ENCODE measurements at regions not wholly inside any gene's neighbourhood (a gene's known extent, or its start where the extent isn't known, plus 50 kb on each side); places are given as distances from the start of the nearest gene placed in this dataset.
A peak's percentile ranks its signal among the peaks of the same experiment; 100 is the strongest.

DNA sequence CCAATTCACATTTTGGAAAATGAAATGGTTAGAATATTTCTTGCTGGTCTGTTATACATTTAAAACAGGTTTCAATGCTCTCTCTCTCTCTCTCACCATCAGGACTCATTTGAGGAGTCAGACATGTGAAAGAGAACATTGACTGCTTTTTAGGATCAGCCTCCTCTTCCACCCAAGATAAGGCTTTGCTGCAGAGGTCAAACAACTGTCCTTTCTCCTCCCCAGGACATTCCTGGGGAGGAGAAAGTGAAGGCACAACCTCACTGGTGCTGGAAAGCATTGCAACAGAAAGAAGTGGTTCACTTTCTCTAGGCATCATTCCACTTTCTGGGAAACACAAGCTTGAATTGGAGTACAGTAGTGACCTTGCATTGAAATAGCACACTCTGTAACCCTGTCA, 409.1 kb upstream of the NR2F2 start:
- H3K4me3 Mint-ChIP-seq = no peak overlapping the region
- no peaks in the 10 kb centered on the region for H3K4me1 Mint-ChIP-seq (ENCODE audit: low read depth)
- H3K36me3 Mint-ChIP-seq (ENCODE audit: low read depth) = no peaks in the 10 kb centered on the region
- no peak for DNase-seq (ENCODE audit: low spot score)
- no peak overlapping the region for H3K27ac Mint-ChIP-seq
- peaks cover 17% of the 10 kb centered on the region for H3K27me3 Mint-ChIP-seq (ENCODE audit: low read depth)
- H3K9me3 Mint-ChIP-seq = no peaks in the 10 kb centered on the region

DNA sequence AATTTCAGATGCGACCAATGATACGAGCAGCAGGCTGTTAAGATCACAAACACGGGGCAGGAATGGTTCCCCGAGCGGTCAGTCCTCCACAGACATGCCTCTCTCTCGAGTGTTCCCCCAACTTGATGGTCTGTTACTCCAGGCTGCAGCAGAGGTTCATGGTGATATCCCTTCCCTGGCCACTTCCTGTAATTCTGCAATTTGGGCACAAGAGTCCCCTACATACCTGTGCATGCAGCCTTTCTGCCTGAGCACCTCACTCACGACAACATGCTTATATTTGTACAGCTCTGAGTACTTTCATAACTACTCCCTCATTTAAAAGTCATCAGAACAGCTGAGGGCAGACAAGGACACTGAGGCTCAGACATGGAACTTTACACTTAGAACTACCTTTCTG, 408.1 kb upstream of the NR2F2 start:
- H3K27ac Mint-ChIP-seq = no peak overlapping the region
- DNase-seq (ENCODE audit: low spot score) = no peak
- H3K27me3 Mint-ChIP-seq (ENCODE audit: low read depth) = peaks cover 14% of the 10 kb centered on the region
- H3K4me3 Mint-ChIP-seq = no peak overlapping the region
- H3K9me3 Mint-ChIP-seq = no peaks in the 10 kb centered on the region
- no peaks in the 10 kb centered on the region for H3K36me3 Mint-ChIP-seq (ENCODE audit: low read depth)
- H3K4me1 Mint-ChIP-seq (ENCODE audit: low read depth) = no peaks in the 10 kb centered on the region

DNA sequence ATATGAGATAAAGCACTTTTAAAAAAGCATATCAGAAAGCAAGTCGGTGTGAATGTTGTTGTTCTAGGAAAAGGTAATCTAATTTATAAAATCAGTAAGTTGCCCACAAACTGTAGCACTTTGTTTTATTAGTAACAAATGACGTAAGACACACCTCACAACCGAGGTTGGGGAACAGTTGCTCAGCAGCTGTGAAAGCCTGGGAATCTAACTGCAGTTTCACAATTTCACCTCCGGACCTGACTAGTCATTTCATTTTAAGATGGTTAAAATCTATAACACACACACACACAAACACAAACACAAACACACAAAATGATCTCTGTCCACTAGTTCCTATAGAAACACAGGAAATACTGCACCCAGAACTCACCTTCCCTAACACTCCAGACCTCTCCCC, 406.7 kb upstream of the NR2F2 start:
- H3K36me3 Mint-ChIP-seq (ENCODE audit: low read depth) = no peaks in the 10 kb centered on the region
- H3K27ac Mint-ChIP-seq = no peak overlapping the region

DNA sequence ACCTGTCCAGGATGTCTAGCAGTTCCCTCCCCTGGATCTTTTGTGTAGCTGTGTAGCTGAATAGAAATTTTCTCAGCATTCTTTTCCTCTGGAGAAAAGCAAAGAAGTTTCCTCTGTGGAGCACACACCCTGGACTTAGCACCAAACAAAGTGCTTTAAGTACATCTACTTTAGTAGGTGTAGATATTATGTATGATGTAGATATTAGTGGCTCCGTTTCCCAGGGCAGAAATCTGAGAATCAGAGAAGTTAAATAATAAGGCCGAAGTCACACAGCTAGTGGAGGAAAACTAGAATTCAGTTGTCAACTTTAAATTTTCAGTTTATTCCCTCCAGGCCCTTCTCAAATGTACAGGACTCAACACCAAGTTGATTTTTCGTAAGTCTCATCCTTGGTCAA, 401.7 kb upstream of the NR2F2 start:
- H3K4me1 Mint-ChIP-seq (ENCODE audit: low read depth) = peaks cover 10% of the 10 kb centered on the region

More for the DNA sequence above, 406.7 kb upstream of the NR2F2 start:
- Mint-ChIP-seq H3K4me1 (ENCODE audit: low read depth) (peaks cover 1% of the 10 kb centered on the region), H3K4me3 (no peak overlapping the region), H3K27me3 (ENCODE audit: low read depth) (peaks cover 12% of the 10 kb centered on the region), H3K9me3 (no peaks in the 10 kb centered on the region)
- DNase-seq (ENCODE audit: low spot score) = no peak

DNA sequence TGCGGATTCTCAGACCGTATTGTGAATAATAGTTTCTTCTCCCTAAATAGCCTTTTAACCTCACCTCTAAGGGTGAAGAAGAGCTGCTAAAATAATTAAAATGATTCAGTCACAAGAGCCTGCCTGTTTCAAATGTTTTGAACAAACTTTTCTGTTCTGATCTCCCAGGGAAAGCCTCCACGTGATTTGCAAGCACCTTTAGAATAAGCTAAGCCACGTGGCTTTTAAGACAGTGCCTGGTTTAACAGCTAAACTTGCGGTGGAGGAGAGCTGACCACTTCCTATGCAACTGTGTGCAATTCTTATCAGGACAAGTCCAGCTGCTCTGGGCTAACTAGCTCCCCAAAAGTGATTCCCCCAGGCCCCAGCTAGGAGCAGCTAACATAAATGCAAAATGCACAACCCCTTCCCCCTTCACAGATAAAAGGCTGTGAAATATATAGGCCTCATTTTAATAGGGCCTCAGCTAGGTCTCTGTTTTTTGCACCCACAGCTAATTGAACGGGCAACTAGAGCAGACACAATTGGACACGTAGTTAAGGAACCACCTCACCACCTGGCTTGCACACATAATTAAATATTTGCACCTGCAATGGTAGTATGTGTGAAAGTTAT, 401.2 kb upstream of the NR2F2 start:
- H3K27me3 Mint-ChIP-seq (ENCODE audit: low read depth) = no peaks in the 10 kb centered on the region
- no peak overlapping the region for H3K27ac Mint-ChIP-seq
- H3K4me3 Mint-ChIP-seq = peak overlapping the region; percentile 7
- DNase-seq (ENCODE audit: low spot score) = peak; percentile 4
- peaks cover 3% of the 10 kb centered on the region for H3K9me3 Mint-ChIP-seq
- H3K4me1 Mint-ChIP-seq (ENCODE audit: low read depth) = peaks cover 10% of the 10 kb centered on the region
- H3K36me3 Mint-ChIP-seq (ENCODE audit: low read depth) = no peaks in the 10 kb centered on the region

More for the DNA sequence above, 401.7 kb upstream of the NR2F2 start:
- no peak for DNase-seq (ENCODE audit: low spot score)
- H3K36me3 Mint-ChIP-seq (ENCODE audit: low read depth) = no peaks in the 10 kb centered on the region
- H3K27me3 Mint-ChIP-seq (ENCODE audit: low read depth) = no peaks in the 10 kb centered on the region
- no peak overlapping the region for H3K27ac Mint-ChIP-seq
- peaks cover 3% of the 10 kb centered on the region for H3K9me3 Mint-ChIP-seq
- no peak overlapping the region for H3K4me3 Mint-ChIP-seq

DNA sequence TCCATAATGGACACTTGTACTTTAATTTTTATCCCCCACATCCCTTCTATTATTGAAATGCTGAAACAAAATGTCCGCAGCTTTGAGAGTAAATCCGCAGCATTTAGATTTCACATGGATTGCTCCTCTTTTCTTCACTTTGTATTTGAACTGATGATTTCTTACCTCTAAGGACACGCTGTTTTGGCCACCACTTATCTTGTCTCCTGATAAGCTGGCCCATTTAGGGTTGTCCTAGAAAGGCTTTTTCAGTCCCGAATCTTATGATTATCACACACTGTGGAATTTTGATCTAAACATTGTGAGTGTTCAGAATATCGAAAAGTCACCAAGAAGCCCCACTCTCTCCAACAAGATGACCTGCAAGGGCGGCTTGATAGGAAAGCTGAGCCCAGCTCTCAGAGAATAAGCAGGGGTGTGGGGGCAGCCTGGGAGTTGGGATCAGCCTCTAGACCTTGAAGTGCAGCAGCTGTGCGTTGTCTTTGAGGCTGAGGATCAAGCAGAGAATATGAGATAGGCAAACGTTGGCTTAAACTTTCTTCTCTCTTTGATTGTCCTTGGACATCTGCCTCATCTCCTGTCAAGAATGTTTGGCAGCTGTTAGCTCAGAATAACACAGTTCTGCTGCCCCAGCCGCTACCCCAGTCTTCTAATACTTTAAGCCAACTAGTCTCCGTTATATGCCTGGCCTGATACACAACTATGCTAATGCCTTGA, 399.7 kb upstream of the NR2F2 start:
- no peak for DNase-seq (ENCODE audit: low spot score)
- Mint-ChIP-seq H3K27ac (no peak overlapping the region), H3K27me3 (ENCODE audit: low read depth) (no peaks in the 10 kb centered on the region), H3K4me3 (no peak overlapping the region), H3K36me3 (ENCODE audit: low read depth) (no peaks in the 10 kb centered on the region), H3K4me1 (ENCODE audit: low read depth) (peaks cover 10% of the 10 kb centered on the region), H3K9me3 (peaks cover 3% of the 10 kb centered on the region)

DNA sequence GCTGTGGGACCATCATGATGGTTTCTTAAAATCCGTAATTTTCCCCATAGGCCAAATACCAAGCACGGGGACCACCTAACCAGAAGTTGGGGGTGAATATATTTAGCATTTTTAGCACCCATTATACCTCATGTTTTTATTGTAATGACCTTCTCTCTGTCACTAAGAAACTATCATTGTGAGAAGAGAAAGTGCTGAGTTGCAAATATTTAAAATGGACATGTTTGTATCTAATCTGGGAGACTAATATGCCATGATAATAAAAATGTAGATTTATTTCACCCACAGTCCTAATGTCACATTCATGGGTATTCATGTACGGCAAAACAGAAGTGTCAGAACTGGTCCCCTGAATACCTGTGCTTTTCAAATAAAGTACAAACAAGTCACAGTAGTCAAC, 398.9 kb upstream of the NR2F2 start:
- Mint-ChIP-seq H3K36me3 (ENCODE audit: low read depth) (no peaks in the 10 kb centered on the region), H3K27ac (no peak overlapping the region), H3K4me3 (no peak overlapping the region), H3K27me3 (ENCODE audit: low read depth) (no peaks in the 10 kb centered on the region), H3K4me1 (ENCODE audit: low read depth) (peaks cover 10% of the 10 kb centered on the region), H3K9me3 (peaks cover 3% of the 10 kb centered on the region)
- no peak for DNase-seq (ENCODE audit: low spot score)

DNA sequence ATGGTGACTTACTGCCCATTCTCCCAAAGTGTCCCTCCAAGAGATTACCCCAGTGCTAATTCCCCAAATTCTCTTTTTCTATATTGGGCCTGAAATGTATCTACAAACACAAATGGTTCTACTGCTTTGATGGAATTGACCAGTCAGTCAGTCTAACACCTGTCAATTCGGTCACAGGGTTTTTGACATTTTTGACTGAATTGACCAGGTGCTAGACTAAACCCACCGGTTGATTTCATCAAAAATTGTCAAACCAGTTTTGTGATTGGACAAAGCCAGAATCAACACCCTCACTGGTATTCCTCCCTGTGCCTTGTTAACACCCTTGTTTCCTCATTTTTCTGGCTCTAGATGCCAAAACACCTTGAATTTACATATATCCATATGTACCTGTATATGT, 398.4 kb upstream of the NR2F2 start:
- Mint-ChIP-seq H3K9me3 (peaks cover 3% of the 10 kb centered on the region), H3K27ac (no peak overlapping the region), H3K36me3 (ENCODE audit: low read depth) (no peaks in the 10 kb centered on the region), H3K27me3 (ENCODE audit: low read depth) (no peaks in the 10 kb centered on the region), H3K4me3 (no peak overlapping the region), H3K4me1 (ENCODE audit: low read depth) (peaks cover 10% of the 10 kb centered on the region)
- no peak for DNase-seq (ENCODE audit: low spot score)

DNA sequence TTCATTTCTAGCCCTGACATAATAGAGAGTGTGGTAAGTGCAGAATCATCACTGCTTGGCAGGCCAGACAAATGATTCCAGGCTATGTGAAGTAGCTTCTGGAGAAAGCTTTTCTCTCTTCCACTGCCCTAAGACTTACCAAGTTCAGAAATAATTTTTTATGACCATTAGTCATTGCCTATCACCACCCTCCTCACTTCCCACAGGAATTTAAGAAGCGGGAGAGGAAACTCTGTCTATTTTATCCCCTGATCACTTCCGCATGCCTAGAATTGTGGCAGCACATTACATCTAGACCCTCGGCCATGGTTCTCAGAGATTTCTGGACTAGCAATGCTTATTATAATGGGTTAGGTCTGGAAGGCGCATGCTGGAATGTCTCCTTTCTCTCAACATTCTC, 397.8 kb upstream of the NR2F2 start:
- Mint-ChIP-seq H3K9me3 (peaks cover 3% of the 10 kb centered on the region), H3K4me3 (no peak overlapping the region), H3K27ac (no peak overlapping the region), H3K27me3 (ENCODE audit: low read depth) (no peaks in the 10 kb centered on the region), H3K4me1 (ENCODE audit: low read depth) (peaks cover 10% of the 10 kb centered on the region), H3K36me3 (ENCODE audit: low read depth) (no peaks in the 10 kb centered on the region)
- no peak for DNase-seq (ENCODE audit: low spot score)

DNA sequence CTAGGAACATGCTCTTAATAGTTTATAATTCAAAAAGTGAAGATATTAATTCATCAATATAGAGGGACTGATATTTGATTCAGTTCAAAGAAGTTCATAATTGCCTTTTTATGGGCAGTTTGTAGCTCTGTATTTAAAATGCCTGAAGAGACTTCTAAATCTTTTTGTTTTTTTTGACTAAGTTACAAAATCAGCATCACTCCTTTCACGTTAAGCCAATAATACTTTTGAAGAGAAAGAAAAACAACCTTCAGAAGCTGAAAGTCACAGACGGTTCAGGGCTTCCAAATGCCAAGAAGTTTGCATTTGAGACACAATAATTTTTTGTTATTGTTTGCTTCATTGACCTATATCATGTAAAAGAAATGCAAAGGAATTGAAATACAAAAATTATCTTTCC, 394.6 kb upstream of the NR2F2 start:
- Mint-ChIP-seq H3K27me3 (ENCODE audit: low read depth) (no peaks in the 10 kb centered on the region), H3K4me1 (ENCODE audit: low read depth) (no peaks in the 10 kb centered on the region), H3K4me3 (no peak overlapping the region), H3K9me3 (no peaks in the 10 kb centered on the region), H3K36me3 (ENCODE audit: low read depth) (no peaks in the 10 kb centered on the region), H3K27ac (no peak overlapping the region)
- DNase-seq (ENCODE audit: low spot score) = no peak

DNA sequence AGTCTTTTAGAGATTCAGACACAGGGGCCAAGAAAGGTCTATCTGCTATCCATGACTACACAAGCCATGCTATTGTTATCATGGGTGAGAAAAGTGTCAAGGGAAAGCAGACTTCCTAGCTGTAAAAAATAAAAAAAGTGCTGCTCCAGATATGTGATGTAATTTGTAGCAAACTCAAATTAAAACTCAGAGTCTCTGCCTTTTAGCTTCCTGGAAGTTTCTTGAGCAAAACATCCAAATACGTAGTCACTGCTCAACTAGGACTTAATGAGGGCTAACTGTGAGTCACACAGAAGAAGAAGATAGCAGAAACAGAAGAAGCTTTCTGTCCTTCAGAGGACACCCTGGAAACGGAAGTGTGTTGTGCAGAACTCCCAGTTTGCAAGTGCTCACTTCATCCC, 393.4 kb upstream of the NR2F2 start:
- Mint-ChIP-seq H3K9me3 (no peaks in the 10 kb centered on the region), H3K27ac (no peak overlapping the region), H3K4me3 (no peak overlapping the region), H3K4me1 (ENCODE audit: low read depth) (no peaks in the 10 kb centered on the region), H3K27me3 (ENCODE audit: low read depth) (no peaks in the 10 kb centered on the region), H3K36me3 (ENCODE audit: low read depth) (no peaks in the 10 kb centered on the region)
- DNase-seq (ENCODE audit: low spot score) = no peak

DNA sequence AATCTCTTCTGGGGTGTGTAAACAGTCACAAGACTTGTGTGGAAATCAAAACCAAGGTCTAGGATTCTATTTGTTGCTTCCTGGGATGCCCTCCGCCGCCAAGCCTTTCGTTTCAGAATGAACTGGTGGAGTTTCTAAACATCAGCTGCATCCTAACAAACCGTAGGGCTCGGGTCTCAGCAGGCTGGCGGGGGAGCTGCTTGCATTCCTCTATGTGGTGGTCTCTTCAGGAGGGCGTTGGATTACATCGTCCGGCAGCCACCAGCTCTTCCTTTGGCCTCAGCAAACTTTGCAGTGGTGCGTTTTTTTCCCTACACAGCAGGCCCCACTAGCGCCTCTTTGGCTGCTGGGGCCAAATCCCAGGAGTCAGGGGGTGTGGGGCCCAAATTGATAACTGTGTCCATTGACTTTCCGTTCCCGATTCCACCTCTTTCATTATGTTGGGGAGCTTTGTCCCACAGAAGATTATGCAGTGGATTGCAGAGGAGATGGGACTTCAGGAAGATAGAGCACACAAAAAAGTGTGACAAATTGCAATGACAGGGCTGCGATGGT, 390.0 kb upstream of the NR2F2 start:
- peaks cover 5% of the 10 kb centered on the region for H3K9me3 Mint-ChIP-seq
- H3K27me3 Mint-ChIP-seq (ENCODE audit: low read depth) = peaks cover 7% of the 10 kb centered on the region
- peaks cover 2% of the 10 kb centered on the region for H3K4me1 Mint-ChIP-seq (ENCODE audit: low read depth)
- DNase-seq (ENCODE audit: low spot score) = no peak
- no peak overlapping the region for H3K27ac Mint-ChIP-seq
- H3K4me3 Mint-ChIP-seq = no peak overlapping the region
- no peaks in the 10 kb centered on the region for H3K36me3 Mint-ChIP-seq (ENCODE audit: low read depth)

DNA sequence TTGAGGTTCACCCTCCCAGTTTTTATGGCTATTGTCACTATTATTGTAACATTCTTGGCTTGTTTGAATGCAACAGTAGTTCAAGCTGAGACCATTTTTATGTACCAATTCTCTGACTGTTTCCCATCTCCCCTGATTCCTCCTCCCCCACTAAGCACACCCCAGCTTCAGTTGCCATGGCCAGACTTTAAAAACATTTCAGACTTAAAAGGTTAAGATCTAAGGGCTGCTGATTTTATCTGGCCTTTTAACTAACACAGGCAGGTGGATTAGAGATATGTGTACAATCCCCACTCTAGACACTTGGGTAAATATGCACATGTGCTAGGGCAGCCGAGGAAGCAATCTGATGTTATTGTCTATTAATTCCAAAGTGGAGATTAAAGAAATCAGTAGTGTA, 386.3 kb upstream of the NR2F2 start:
- no peak overlapping the region for H3K27ac Mint-ChIP-seq
- DNase-seq (ENCODE audit: low spot score) = no peak
- H3K4me1 Mint-ChIP-seq (ENCODE audit: low read depth) = peaks cover 2% of the 10 kb centered on the region
- H3K27me3 Mint-ChIP-seq (ENCODE audit: low read depth) = peaks cover 7% of the 10 kb centered on the region
- H3K36me3 Mint-ChIP-seq (ENCODE audit: low read depth) = no peaks in the 10 kb centered on the region
- peaks cover 9% of the 10 kb centered on the region for H3K9me3 Mint-ChIP-seq
- no peak overlapping the region for H3K4me3 Mint-ChIP-seq

DNA sequence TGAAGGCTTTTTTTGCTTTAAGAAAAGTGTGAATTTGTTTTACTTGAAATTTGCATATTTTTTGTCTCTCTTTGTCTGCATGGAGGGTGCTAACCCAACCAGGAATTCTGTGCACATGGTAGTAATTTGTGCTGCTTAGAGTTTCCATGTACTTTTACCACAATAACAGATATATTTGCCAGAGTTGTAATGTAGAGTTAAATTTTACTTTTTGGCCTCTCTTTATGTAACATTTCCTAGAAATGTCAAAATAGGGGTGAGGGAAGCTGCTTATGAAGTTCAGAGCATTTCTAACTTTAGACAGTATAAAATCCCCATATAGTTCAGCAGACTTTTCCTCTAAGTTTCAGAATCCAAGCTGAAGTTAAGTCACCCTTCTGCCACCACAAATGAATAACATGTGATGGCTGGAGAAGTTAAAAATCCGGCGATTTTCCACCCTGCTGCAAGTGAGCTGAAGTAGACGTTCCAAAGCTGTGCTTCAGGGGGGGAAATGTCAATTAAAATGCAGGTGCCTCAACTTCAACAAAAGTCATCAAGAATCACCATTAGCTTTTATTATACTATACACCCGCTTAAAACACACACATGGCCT, 385.7 kb upstream of the NR2F2 start:
- no peak for DNase-seq (ENCODE audit: low spot score)
- no peak overlapping the region for H3K4me3 Mint-ChIP-seq
- no peak overlapping the region for H3K27ac Mint-ChIP-seq
- no peaks in the 10 kb centered on the region for H3K36me3 Mint-ChIP-seq (ENCODE audit: low read depth)
- H3K4me1 Mint-ChIP-seq (ENCODE audit: low read depth) = peaks cover 2% of the 10 kb centered on the region
- H3K27me3 Mint-ChIP-seq (ENCODE audit: low read depth) = peaks cover 7% of the 10 kb centered on the region
- peaks cover 9% of the 10 kb centered on the region for H3K9me3 Mint-ChIP-seq
